ENCODE measurements at regions not wholly inside any gene's neighbourhood (a gene's known extent, or its start where the extent isn't known, plus 50 kb on each side); places are given as distances from the start of the nearest gene placed in this dataset.
"Not testable (repeated sequence)": the region's sequence is repeated elsewhere in the genome, so short reads cannot be mapped to it uniquely, and the experiment has no call there.

GRCh38 chr1:230555814-230556213 is 86.5 kb upstream of the COG2 start:
- no peak for DNase-seq

DNA sequence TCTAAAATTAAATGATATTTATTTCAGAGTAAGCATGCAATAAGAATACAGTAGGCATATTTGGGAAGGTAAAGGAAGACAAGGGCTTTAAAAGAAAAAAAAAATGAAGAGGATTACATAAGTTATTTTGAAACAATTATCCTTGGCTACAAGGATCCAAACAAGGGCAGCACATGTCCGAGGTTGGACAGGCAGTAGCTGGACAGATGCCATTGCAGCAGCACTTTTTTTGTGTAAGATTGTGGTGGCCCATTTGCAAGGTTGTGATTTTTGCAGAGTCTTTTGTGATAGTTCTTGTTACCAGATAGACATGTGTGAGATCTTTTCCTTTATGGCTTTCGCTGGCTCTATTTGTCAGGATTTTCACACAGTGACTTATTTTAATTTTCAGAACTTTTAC is 89.4 kb upstream of the COG2 start:
- DNase-seq = no peak

- not testable (repeated sequence) for DNase-seq
Observed at GRCh38 chr1:230550945-230551344, 91.3 kb upstream of the COG2 start.

DNA sequence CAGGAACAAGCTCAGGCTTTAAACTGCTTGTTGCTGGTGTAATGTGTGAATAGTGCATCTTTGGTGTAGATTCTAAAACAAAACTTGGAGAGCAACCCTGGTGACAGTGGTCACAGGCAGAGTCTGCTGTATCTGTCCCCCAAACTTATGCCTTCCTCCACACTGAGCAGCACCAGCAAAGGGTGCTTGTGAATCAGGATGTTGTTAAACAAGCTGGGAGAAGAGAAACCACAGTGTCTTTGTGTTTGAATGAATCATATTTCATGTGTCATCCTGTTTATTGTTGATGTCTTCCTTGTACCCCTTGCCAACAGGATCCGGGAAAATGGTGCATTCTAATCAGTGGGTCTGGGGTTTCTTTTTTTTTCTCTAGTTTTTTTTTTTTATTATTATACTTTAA is 91.9 kb upstream of the COG2 start:
- no peak for DNase-seq

DNA sequence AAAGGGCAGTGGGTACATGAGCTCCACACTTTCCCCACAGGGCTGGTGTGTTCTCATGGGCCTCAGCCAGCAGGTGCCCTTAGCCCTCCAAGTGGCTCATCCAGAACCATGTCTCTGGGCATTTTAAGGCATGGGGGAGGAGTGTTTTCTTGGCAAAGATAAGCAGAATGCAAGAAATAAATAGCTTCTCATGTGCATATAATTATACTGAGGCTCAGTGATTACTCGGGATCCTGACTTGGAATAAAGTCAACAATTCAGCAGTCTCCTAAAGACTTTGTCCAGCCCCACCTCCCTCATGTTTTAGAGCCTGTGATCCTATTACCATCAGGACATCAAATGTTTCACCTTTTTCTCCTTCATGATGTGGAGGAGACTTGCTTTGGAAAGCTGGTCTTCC is 92.7 kb upstream of the COG2 start:
- no peak for DNase-seq

DNA sequence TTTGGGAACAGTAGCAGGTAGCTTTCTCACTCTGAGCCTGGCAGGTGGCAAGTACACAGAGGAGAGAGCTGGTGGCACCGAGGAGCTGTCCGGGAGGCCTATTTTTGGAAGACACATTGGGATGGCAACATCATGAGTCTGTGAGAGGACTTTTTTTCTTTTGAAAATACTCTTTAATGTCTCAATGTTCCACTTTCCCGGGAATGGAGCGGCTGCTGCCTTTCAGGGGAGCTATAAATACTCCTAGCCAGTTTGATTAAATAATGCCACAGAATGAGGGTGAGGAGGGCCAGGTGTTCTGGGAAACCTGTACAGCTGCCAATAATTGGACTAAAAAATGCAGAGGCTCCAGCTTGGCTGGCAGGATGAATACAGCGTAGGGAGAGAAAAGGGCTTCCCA is 93.3 kb upstream of the COG2 start:
- DNase-seq = no peak

- DNase-seq = no peak
Observed at GRCh38 chr1:230548357-230548756, 93.9 kb upstream of the COG2 start.

DNA sequence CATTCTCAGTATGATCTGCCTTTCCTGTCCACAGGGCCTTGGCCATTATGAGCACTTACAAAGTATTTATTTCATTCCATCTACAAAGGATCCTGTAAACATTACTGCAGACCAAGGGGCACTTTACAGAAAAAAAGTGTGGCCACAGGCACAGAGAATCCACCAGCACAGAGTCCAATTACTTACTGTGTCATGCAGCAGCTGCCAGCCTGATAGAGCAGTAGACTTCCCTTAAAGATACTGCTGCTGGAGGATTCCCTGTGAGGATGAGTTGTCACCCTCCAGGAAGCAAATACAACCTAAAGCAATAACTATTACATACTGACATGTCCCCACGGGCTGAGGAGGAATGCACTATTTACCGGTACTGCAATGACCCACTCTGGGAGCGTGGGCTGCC is 97.1 kb upstream of the COG2 start:
- no peak for DNase-seq

DNA sequence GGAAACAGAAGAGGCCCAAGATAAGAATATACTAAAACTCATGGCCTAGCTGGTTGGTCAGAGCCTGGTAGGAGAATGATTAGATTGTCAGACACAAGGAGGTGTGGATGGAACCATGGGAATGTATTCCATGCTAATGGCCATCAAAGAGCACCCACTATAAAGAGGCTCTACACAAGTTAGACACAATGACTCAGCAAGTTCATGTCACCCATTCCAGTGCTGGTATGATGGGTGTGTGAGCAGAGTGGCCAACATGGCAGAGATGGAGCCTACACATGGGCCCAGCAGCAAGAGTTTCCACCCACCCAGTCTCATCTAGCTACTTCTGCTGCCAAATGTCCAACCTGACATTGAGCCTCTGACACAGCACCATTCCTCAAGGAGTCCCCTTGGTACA is 97.5 kb upstream of the COG2 start:
- DNase-seq = no peak

GRCh38 chr1:230543085-230543484 is 99.2 kb upstream of the COG2 start:
- no peak for DNase-seq

GRCh38 chr1:230542681-230543080 is 99.6 kb upstream of the COG2 start:
- DNase-seq = no peak

DNA sequence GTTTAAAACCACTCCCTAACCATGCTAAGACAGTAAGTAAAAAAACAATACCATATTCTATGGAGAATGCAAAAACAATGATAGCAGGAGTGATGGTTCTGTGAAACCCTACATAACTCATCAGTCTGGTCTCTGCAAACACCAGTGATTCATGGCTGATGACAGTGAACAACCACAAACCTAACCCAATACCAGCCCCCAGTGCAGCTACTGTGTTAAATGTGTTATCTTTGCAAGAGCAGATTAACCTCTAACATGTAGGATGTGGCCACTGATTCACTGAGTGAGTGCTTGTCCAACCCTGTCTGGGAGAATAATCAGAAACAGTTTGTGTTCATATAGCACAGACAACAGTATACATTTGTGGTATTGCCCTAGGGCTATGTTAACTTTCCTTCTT is 100.2 kb upstream of the COG2 start:
- DNase-seq = no peak

GRCh38 chr1:230541306-230541705 is 101.0 kb upstream of the COG2 start:
- no peak for DNase-seq

GRCh38 chr1:230540421-230541155 is 101.7 kb upstream of the COG2 start:
- DNase-seq = no peak

GRCh38 chr1:230537456-230537855 is 104.8 kb upstream of the COG2 start:
- no peak for DNase-seq

DNA sequence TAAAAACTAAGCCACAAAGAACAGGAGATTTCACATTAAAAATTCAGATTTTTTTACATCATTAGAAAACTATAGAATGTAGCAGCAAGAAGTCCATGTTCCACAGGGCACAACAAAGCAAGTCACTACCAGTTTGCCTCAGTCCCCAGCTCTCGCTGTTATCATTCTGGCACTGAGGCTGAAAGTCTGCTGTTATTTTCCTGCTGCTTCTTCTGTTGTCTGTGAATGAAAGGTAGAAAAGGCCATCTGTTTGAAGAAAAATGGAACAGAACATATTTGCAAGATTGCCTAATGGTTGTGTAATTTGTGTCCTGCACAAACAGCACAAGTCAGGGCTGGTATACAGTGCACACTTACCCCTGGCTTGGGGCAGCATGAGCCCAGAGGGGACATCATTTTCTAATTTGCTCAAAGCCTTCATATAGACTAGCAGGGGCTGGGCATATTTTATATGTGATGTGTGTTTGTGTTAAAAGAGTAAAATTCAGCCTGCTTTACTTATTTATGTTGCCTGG is 105.6 kb upstream of the COG2 start:
- DNase-seq = no peak

GRCh38 chr1:230534224-230534623 is 108.1 kb upstream of the COG2 start:
- no peak for DNase-seq

GRCh38 chr1:230531103-230531502 is 105.0 kb upstream of the PGBD5 start:
- no peak for DNase-seq

GRCh38 chr1:230519246-230519645 is 93.1 kb upstream of the PGBD5 start:
- DNase-seq = no peak

DNA sequence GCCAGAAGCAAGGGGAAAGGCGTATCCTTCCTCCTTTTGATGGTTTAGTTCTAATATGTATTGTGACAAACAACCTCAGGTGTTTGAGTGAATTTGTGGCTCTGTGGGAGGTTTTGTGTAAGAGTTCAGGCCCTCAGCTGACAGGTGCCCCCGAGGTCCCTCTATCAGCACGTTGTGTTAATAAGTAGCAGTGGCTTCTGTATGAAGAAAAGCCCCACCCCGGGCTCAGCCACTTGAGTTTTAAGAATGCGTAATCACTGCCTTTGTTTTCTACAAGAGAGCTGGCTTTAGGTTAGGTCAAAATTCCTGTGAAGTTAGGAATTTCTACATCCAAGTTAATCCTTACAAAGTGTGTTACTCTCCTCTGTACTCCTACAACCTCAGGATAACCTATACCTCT is 92.4 kb upstream of the PGBD5 start:
- DNase-seq = no peak

GRCh38 chr1:230517786-230518185 is 91.7 kb upstream of the PGBD5 start:
- peak; percentile 70 for DNase-seq

DNA sequence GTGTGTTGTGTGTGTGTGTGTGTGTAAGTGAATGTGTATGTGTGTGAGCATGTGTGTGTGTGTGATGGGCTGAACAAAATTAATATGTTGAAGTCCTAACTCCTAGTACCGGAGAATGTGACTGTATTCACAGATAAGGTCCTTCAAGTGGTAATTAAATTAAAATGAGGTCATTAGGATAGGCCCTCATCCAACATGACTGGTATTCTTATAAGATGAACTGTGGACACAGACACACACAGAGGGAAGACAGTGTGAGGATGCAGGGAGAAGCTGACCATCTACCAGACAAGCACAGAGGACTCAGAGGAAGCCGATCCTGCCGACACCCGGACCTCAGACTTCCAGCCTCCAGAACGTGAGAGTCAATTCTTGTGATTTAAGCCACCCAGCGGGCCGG is 91.2 kb upstream of the PGBD5 start:
- DNase-seq = no peak

- DNase-seq = no peak
Observed at GRCh38 chr1:230516889-230517288, 90.8 kb upstream of the PGBD5 start.

DNA sequence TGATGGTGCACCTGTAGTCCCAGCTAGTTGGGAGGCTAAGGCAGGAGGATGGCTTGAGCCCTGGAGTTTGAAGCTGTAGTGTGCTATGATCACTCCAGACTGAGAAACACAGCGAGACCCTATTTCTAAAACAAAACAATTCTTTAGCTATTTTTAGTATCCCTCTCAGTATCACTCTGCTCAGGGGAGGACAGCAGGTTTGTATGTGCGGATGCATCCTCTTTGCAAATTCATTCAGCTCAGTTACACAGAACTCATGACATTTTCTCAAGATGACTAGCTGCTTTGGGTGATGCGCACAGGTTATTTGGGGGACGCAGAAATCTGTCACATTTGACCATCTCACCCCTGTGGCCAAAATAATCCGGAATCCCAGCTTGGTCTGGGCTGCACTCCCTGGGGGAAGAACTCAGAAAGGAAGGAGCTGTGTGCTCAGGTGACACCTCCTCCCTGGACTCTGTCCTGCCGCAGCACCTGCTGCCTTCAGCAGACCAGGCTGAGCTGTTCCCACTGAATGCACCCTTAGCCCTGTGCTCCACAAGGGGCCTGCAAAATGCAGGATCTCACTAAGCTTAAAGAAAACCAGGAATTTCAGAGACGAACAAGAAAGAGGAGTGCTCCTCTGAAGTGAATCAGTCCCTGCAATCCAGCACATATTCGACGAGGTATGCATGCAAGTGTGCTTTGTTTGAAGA is 89.5 kb upstream of the PGBD5 start:
- no peak for DNase-seq

GRCh38 chr1:230510496-230510895 is 84.4 kb upstream of the PGBD5 start:
- DNase-seq = no peak

Measured in femur (tissue), 1 donor.